Umbilical cord (tissue), 1 donor: ENCODE measurements at regions not wholly inside any gene's neighbourhood (a gene's known extent, or its start where the extent isn't known, plus 50 kb on each side); places are given as distances from the start of the nearest gene placed in this dataset.
A peak's percentile ranks its signal among the peaks of the same experiment; 100 is the strongest.

Experiments used
- DNase-seq: peaks from one replicate; pipeline ENCODE4 v3.0.0-alpha.2; 2015; ENCODE audit warnings: low spot score

DNA sequence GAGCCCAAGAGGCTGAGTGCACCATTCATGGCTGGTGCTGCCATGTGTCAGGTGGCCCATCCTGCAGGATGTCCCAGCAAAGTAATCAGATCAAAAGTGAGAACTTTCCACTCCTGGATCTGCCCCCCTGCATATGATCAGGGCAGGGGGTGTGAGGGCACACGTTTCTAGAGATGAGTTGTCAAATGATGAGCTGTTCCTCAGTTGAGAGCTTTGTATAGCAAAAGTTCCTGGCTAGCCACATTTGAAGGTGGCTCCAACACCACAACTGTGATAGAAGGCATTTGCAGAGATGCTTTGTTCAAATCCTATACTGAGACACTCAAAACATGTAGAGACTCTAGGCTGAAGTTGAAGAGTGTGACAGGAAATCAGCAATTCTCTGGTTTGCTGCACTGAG, 501.8 kb downstream of the BCOR start:
- DNase-seq = no peak

- DNase-seq = no peak
Observed at GRCh38 chrX:39596437-39596836, 501.3 kb downstream of the BCOR start.

DNA sequence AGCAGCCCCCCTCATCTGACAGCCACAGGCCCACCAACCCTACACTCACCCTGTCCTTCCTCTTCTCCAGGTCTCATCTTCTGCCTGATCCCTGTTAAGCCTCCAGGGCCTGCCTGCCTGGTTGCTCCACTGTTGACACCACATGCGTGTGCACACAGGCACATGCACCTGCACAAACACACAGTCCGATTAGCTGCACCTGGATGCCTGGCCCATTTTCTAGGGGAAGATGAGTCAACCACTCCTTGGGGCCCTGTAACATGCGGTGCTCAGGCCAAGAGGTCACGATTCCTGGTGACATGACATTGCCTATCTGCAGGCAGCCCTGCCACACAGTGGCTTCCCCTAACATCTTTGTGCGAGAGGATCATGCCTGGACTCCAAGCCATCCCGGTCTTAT, 498.4 kb downstream of the BCOR start:
- DNase-seq = no peak

DNA sequence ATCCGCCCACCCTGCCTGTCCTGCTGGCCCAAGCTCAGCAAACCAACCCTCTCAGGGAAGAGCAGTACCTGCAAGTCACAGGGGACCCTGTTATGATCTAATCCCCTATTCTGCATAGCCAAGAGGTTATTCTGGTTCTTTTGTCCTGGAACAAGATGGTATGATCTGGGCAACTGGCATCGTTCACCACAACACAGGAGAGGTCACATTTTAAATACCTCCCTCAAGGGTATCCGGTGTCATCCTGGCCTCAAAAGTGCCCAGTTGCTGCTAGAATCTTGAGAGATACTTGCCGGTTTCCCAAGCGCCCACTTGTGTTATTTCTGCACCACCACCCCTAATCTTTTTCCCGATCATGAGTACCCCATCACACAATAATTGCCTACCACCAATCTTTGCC, 497.5 kb downstream of the BCOR start:
- DNase-seq = no peak

DNA sequence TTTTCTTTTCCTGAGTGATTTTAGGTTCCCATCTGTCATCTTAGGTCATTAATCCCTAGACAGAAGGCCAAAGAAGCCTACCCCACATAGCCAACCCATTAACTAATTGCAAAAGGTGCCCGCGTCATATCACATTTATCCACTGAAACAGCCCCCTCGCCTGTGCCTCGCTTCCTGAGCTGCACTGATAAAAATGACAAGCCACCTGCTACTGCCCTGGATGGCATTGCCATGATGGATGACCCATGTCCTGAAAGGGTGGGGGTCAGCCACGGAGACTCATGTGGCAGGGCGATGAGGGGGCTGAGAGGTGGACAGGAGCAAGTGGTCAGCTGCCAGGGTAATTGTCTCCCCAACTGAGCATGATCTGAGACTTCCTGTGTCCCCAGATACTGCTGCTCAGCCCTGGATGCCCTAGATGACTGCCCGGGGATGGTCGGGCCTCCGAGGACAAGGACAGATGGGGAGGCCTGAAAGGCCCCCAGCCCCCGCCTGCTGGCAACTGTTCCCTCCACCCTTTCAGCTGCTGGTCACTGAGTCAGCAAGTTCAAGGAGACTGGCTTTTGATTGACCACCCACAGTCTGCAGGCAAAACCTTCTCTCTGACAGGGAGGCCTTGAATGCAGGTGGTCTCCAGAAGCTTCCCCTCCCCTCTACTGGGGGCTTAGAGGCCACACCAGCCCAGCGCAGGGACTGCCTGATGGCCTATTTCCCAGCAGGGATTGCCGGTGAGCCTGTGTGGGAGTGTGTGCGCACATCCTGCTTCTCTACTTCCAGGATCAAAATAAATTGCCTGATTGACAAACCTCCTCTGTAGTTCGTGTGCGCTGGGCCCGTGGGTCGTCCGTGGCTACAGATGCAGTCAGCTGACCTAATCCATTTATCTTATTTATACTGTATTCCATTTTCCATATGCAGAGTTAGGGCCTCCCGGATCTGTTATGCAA, 496.3 kb downstream of the BCOR start:
- no peak for DNase-seq

DNA sequence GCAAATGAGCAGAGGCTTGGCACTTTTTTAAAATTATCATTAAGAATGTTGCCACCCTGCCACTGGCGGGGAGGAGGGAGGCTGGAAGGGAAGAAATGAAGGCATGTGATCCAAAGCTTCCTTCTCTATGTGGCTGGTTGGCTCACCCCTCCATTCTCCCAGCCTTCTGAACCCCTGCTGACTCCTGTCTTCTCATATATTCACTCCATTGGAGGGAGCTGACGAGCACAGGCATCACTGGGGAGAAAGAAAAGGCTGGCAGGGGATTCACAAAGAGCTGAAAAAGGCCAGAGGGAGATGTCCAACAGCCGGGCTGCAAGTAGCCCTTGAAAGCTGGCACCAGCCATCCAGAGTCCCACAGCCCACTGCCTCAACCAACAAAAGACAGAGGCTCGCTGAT, 495.6 kb downstream of the BCOR start:
- DNase-seq = no peak

- no peak for DNase-seq
Observed at GRCh38 chrX:39603230-39603629, 494.5 kb downstream of the BCOR start.

DNA sequence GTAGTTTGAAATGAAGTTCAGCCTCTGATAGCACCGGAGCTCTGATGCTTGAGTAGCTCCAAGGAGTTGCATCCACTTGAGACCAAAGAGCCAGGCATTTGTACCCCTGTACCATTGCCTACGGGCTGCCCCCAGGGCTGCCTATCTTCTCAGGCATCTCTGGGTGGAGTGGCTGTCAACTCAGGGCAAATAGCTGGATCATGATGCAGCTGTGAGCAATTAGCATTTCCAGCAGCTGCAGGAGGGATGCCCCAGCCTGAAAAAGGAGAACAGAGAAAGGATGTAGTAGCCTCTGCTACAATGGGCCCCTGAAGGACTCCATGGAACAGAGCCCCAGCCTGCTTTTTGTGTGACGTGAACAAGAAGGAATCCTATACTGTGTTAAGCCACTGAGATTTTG, 492.6 kb downstream of the BCOR start:
- no peak for DNase-seq

DNA sequence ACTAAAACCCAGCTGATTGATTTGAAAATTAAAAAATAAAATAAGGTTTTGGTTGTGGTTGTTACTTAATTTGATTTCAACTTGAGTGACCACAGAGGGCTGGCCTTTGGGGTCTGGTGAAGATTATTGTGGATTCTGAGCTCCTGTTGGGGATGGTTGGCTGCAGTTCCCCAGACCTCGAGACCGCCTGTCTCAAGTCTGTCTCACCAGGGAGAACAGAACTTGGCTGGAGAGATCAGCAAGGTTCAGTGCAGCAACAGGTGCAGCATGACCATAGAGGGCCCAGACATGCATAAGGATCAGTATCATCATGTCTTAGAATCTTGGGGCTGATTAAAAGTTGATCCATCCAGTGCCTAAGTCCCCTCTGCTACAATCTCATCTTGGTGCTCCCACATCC, 491.9 kb downstream of the BCOR start:
- DNase-seq = no peak

- no peak for DNase-seq
Observed at GRCh38 chrX:39609941-39610340, 487.8 kb downstream of the BCOR start.

DNA sequence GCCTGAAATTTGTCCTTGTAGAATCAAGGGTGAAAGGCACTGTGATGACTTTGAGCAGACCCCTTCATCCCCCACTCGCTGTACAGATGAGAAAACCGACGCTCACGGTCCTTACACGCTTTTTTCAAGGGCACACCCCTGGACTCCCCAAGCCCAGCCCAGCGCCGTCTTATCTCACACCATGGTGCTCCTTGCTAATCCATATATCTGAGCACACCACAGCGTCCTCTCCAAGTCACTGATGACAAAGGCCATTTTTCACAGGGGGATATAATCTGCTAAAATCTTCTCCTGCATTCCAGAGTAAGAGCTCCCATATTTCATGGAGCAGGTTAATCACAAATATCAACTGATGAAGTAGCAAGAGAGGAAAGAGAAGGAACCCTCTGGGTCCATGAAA, 486.3 kb downstream of the BCOR start:
- DNase-seq = no peak

DNA sequence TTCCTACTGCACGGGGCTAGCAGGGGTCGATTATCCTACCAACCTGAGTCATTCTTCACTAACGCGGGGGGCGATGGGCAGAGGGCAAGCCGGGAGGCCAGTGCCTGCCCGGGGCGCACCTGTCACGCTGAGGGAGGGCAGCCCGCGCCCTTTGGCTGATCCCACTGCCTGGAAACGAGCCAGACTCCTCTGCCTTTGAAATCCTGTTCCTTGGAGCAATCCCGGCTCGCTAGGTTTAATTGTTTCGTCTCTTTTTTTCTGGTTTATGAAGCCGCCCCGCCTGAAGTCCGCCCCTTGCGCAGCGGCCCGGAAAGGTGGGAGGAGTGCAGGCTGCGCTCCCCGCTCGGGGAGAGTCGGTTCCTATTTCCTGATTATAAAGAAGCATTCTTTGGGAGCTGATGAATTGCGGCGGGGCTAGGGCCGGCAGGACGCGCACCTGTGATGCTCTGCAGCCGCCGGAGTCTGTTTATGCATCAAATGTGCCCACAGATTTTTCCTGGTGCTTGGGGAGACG, 484.2 kb downstream of the BCOR start:
- peak; percentile 32 for DNase-seq

GRCh38 chrX:39613997-39614679, 483.6 kb downstream of the BCOR start:
- DNase-seq = no peak

- no peak for DNase-seq
Observed at GRCh38 chrX:39614680-39614998, 483.1 kb downstream of the BCOR start.

- DNase-seq = no peak
Observed at GRCh38 chrX:39616098-39616729, 481.5 kb downstream of the BCOR start.

DNA sequence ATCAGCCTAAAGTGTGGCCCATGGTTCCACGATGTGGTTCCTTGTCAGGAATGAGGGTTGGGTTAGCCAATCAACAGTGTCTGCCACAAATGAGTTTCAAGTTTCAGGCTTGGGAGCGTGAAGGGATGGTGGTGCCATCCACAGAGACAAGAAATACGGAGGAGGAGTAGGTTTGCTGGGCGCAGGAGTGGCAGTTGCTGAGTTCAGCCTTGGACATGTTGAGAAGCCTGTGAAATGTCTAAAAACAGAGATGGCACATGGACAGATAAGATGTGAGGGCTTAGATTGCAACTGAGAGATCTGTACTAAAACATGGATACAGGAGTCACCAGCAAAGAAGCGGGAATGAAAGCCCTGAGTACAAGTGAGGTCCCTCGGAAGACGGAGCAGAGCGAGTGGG, 481.0 kb downstream of the BCOR start:
- peak; percentile 46 for DNase-seq

DNA sequence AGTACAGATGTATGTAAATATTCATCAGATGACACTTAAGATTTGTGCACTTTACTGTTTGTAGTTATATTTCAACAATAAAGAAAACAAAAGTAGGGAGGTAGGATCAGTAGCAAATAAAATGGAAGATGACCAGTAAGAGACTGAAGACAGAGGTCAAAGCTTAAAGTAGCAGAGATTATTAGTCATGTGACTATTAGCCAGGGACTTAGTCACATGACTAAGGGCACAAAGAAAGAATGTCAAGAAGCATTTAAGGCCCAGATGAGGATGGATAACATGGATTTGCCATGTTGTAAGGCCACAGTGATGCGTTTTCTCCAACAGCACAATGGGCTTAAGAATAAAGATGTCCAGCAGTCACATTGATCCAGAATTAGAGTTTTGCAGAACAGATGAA, 479.6 kb downstream of the BCOR start:
- no peak for DNase-seq

GRCh38 chrX:39619182-39620009, 478.4 kb downstream of the BCOR start:
- no peak for DNase-seq

GRCh38 chrX:39624166-39624565, 473.6 kb downstream of the BCOR start:
- no peak for DNase-seq

DNA sequence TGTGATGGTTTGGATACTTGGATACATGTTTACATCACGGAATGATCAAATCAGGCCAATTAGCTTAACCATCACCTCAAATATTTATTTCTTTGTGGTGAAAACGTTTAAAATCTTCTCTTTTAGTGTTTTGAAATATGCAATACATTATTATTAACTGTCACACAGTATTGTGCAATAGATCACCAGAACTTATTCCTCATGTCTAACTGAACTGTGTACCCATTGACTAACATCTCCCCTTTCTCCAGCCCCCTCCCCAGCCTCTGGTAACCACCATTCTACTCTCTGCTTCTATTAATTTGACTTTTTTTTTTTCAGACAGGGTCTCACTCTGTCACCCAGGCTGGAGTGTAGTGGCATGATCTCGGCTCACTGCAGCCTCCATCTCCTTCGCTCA, 471.9 kb downstream of the BCOR start:
- no peak for DNase-seq

- no peak for DNase-seq
Observed at GRCh38 chrX:39626749-39627148, 471.0 kb downstream of the BCOR start.

DNA sequence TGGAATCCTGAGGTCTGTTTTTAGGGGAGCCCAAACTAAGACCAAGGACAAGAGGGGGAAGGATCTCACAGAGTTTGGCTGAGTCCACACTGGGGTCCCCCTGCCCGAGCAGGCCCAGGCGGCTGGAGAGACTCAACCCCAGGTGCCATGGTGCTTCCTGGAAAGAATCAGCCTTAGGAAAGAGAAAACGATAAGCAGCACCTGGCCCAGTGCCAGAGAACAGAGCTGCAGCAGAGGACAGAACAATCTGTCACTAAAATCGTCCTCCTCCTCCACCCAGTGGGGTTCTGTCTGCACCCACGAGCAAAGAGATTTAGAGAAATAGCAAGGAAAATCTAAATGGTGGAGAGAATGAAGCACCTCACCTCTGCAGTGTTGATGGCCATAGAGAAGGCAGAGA, 470.5 kb downstream of the BCOR start:
- DNase-seq = no peak
